ENCODE measurements at regions not wholly inside any gene's neighbourhood (a gene's known extent, or its start where the extent isn't known, plus 50 kb on each side); places are given as distances from the start of the nearest gene placed in this dataset.

DNA sequence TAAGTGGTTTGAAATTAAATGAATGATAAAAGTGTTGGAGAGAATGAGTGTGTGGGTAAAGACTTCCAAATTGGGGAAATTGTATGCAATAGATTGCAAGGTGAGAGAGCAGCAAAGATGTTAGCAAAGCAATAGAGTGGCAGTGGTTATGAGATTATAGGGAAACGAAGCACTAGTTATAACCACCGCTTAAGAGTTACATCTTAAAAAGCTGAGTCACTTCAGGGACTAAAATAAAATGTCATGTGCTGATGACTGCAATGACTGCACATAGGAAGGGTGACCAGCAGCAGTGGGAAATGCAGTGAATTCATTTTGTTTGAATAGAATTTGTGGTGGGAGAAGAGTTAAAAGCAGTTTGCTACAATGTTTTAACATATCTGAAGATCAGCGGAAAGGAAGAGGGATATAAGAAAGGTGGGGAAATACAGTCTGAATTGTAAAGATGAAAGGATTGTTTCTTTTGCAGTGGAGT, 127.3 kb downstream of the RAP2B start:
- Mint-ChIP-seq H3K27me3 (ENCODE audit: low read depth) (no peaks in the 10 kb centered on the region), H3K36me3 (no peaks in the 10 kb centered on the region), H3K9me3 (no peaks in the 10 kb centered on the region), H3K4me1 (peaks cover 10% of the 10 kb centered on the region), H3K4me3 (no peak overlapping the region), H3K27ac (no peak overlapping the region)
- TF ChIP-seq, protein P1, sequence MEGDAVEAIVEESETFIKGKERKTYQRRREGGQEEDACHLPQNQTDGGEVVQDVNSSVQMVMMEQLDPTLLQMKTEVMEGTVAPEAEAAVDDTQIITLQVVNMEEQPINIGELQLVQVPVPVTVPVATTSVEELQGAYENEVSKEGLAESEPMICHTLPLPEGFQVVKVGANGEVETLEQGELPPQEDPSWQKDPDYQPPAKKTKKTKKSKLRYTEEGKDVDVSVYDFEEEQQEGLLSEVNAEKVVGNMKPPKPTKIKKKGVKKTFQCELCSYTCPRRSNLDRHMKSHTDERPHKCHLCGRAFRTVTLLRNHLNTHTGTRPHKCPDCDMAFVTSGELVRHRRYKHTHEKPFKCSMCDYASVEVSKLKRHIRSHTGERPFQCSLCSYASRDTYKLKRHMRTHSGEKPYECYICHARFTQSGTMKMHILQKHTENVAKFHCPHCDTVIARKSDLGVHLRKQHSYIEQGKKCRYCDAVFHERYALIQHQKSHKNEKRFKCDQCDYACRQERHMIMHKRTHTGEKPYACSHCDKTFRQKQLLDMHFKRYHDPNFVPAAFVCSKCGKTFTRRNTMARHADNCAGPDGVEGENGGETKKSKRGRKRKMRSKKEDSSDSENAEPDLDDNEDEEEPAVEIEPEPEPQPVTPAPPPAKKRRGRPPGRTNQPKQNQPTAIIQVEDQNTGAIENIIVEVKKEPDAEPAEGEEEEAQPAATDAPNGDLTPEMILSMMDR (IDR thresholded peaks at IDR 0.05; ENCODE audit: unreplicated experiment), result no peak
- DNase-seq (ENCODE audit: low spot score in 2 of 2, unreplicated experiment in 2 of 2), result no peak

DNA sequence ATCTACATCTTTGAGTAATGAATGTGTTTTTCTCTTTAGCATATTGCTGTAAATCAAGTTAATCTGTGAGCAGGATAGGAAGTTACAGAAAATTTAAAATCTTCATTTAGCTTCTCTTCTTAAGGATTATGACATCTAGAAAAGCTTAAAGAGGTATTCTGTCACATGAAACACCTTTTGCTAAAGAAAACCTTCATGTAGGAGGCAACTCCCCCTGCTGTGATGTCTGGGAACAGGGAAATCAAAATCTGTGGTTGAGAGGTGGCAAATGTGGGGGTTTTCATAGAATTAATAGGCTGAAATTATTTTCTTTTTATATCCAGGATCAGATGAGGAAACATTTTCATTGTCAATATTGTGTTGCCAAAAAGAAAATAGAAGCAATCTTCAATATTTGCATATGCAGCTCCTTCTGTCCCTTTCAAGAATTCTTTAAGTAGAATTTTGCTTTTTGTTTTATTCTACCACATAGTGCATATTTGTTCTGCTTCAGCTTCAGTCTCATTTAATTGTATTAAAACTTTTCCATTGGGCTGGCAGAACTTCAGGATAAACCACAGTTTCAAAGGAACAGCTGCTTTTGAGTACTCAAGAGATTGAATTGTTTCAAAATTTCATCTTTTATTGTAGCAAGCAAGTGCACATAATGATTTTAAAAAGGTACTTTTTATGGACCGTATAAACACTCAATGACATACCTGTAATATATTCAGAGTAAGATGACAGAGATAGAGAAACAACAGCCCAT, 128.4 kb downstream of the RAP2B start:
- Mint-ChIP-seq H3K9me3 (no peaks in the 10 kb centered on the region), H3K4me1 (peaks cover 7% of the 10 kb centered on the region), H3K4me3 (no peak overlapping the region), H3K27ac (no peak overlapping the region), H3K27me3 (ENCODE audit: low read depth) (no peaks in the 10 kb centered on the region), H3K36me3 (no peaks in the 10 kb centered on the region)
- TF ChIP-seq, protein P1 (IDR thresholded peaks at IDR 0.05; ENCODE audit: unreplicated experiment), result no peak
- no peak for DNase-seq (ENCODE audit: low spot score in 2 of 2, unreplicated experiment in 2 of 2)

DNA sequence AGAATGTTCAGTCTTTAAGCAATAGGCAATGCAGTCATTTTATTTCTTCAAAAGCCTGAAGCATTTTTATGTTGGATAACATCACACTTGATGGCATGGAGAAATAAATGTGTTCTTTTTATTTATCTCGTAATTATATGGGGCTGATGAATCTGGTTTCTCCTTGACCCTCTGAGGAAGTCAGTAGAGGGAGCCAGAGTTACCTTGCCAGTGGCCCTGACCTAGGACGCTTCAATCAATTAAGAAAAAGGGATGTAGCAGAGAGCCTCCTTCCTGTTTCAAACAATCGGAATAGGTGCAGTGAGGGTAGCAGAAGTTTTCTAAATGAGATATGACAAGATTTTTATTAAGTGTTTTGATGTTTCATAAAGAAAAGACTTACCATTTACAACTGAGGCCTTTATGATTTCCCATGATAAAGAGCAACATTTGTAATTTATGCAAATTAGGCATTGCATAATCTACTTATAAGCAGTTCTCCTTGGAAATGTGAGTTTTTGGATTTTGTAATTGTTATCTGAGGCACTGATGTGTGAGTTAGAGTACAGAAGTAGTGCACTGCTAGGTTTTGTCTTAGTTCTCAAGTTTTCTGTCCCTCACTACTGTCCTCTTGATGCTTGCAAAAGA, 129.1 kb downstream of the RAP2B start:
- H3K27me3 Mint-ChIP-seq (ENCODE audit: low read depth), result no peaks in the 10 kb centered on the region
- DNase-seq (ENCODE audit: low spot score in 2 of 2, unreplicated experiment in 2 of 2), result no peak
- H3K4me1 Mint-ChIP-seq, result peaks cover 7% of the 10 kb centered on the region
- no peaks in the 10 kb centered on the region for H3K36me3 Mint-ChIP-seq
- TF ChIP-seq, protein P1 (IDR thresholded peaks at IDR 0.05; ENCODE audit: unreplicated experiment), result no peak
- H3K27ac Mint-ChIP-seq, result no peak overlapping the region
- H3K4me3 Mint-ChIP-seq, result no peak overlapping the region
- H3K9me3 Mint-ChIP-seq, result no peaks in the 10 kb centered on the region

DNA sequence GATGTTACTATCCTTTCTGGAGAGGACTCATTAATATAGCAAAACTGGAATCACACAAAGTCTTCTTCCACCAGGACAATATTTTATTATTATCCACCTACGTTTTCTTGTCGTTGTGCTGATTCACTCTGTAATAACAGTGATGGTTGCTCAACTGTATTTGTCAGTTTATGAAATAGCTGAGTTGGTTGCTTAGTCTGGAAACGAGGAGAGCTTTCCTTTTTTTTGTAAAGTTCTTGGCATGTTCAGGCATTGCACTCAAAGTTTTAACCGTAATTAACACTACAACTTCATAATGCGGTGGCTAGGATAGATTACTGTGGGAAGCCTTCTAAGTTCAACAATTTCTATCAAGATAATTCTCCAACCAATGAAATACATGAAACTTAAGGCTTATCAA, 131.2 kb downstream of the RAP2B start:
- no peak for DNase-seq (ENCODE audit: low spot score in 2 of 2, unreplicated experiment in 2 of 2)
- no peaks in the 10 kb centered on the region for H3K27me3 Mint-ChIP-seq (ENCODE audit: low read depth)
- peaks cover 9% of the 10 kb centered on the region for H3K4me1 Mint-ChIP-seq
- no peaks in the 10 kb centered on the region for H3K36me3 Mint-ChIP-seq
- no peak overlapping the region for H3K4me3 Mint-ChIP-seq
- H3K27ac Mint-ChIP-seq, result no peak overlapping the region
- H3K9me3 Mint-ChIP-seq, result no peaks in the 10 kb centered on the region
- TF ChIP-seq, protein P1 (IDR thresholded peaks at IDR 0.05; ENCODE audit: unreplicated experiment), result no peak

DNA sequence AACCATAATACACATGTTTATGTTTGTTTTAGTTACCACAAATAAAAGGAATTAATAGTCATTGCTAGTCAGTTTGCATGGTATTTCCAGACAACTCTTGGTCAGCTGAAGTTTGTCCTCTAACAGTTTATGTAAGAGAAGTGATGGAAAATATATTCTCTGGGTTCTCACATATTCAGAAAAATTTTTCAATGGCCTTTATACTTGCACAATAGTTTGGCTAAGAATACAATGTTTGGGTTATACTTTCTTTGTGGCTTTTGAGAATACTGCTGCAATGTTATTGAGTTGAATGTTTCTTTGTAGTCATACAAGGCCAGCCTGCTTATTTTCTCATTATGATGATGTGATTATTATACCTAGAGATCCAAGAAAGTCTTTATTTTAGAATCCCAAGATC, 133.9 kb downstream of the RAP2B start:
- Mint-ChIP-seq H3K4me1 (peaks cover 9% of the 10 kb centered on the region), H3K9me3 (no peaks in the 10 kb centered on the region), H3K27me3 (ENCODE audit: low read depth) (no peaks in the 10 kb centered on the region), H3K4me3 (no peak overlapping the region), H3K27ac (no peak overlapping the region), H3K36me3 (no peaks in the 10 kb centered on the region)
- TF ChIP-seq, protein P1 (IDR thresholded peaks at IDR 0.05; ENCODE audit: unreplicated experiment), result no peak
- no peak for DNase-seq (ENCODE audit: low spot score in 2 of 2, unreplicated experiment in 2 of 2)
